Fibroblast of lung (primary cell): ENCODE measurements at regions not wholly inside any gene's neighbourhood (a gene's known extent, or its start where the extent isn't known, plus 50 kb on each side); places are given as distances from the start of the nearest gene placed in this dataset.

ENCODE experiments used
- DNase-seq, 2 donors: peaks; one replicate each; pipeline versions ENCODE4 v3.0.0 to v3.0.0-alpha.2; 2010; ENCODE audit warnings: low read depth in 2 of 2
- H2AFZ ChIP-seq: 2 replicates; pipeline ENCODE4 v1.5.1; 2012; ENCODE audit warnings: low read length, control low read depth, inconsistent platforms
- H3K27ac ChIP-seq: 2 replicates; pipeline ENCODE4 v1.5.1; 2011; ENCODE audit warnings: low read length, control low read depth; ENCODE audit not compliant: insufficient read depth
- H3K27me3 ChIP-seq: 2 replicates; pipeline ENCODE4 v1.5.1; 2011; ENCODE audit warnings: mild to moderate bottlenecking, low read length; ENCODE audit not compliant: control insufficient read depth, insufficient read depth
- H3K36me3 ChIP-seq: 2 replicates; pipeline ENCODE4 v1.5.1; 2011; ENCODE audit warnings: low read length; ENCODE audit not compliant: control insufficient read depth, insufficient read depth
- H3K4me1 ChIP-seq: 2 replicates; pipeline ENCODE4 v1.5.1; 2011; ENCODE audit warnings: low read length; ENCODE audit not compliant: control insufficient read depth, insufficient read depth; ENCODE audit errors: extremely low read depth
- H3K4me2 ChIP-seq: 2 replicates; pipeline ENCODE4 v1.5.1; 2011; ENCODE audit warnings: low read length, control low read depth; ENCODE audit not compliant: insufficient read depth; ENCODE audit errors: extremely low read depth
- H3K4me3 ChIP-seq, 4 experiments: fragments of 200-600 bp in 1 of 4; sonication (generic) in 1 of 4; replicated peaks in 1 of 4; 2 replicates each; pipeline ENCODE4 v1.5.1; 2011 to 2016; ENCODE audit warnings: low read length in 4 of 4, low read depth in 3 of 4, mild to moderate bottlenecking in 3 of 4, control low read depth in 2 of 4, inconsistent platforms in 1 of 4, mixed read lengths in 1 of 4; ENCODE audit not compliant: insufficient read depth in 1 of 4; ENCODE audit errors: control extremely low read depth in 1 of 4
- H3K79me2 ChIP-seq: 2 replicates; pipeline ENCODE4 v1.5.1; 2012; ENCODE audit warnings: mild to moderate bottlenecking, low read length, inconsistent platforms; ENCODE audit not compliant: control insufficient read depth, insufficient read depth
- H3K9ac ChIP-seq: 2 replicates; pipeline ENCODE4 v1.5.1; 2011; ENCODE audit warnings: mild to moderate bottlenecking, low read length, control low read depth; ENCODE audit not compliant: insufficient read depth
- H3K9me3 ChIP-seq: 2 replicates; pipeline ENCODE4 v1.5.1; 2012; ENCODE audit warnings: low read depth, low read length; ENCODE audit not compliant: control insufficient read depth, insufficient read depth
- H4K20me1 ChIP-seq: 2 replicates; pipeline ENCODE4 v1.5.1; 2011; ENCODE audit warnings: low read length; ENCODE audit not compliant: control insufficient read depth, insufficient read depth; ENCODE audit errors: extremely low read depth
- CTCF ChIP-seq, 2 donors: IDR thresholded peaks in 1 of 2; conservative IDR thresholded peaks in 1 of 2; 1 replicate in 1 of 2; 2 replicates in 1 of 2; pipeline ENCODE4 v1.5.1; 2011 to 2012; ENCODE audit warnings: low read length in 2 of 2, control low read depth in 1 of 2, inconsistent platforms in 1 of 2, low read depth in 1 of 2, mild to moderate bottlenecking in 1 of 2
- EZH2 ChIP-seq: IDR thresholded peaks from 2 replicates; pipeline ENCODE4 v1.5.1; 2012; ENCODE audit warnings: low read length, control low read depth, mild to moderate bottlenecking; ENCODE audit errors: missing control alignments

DNA sequence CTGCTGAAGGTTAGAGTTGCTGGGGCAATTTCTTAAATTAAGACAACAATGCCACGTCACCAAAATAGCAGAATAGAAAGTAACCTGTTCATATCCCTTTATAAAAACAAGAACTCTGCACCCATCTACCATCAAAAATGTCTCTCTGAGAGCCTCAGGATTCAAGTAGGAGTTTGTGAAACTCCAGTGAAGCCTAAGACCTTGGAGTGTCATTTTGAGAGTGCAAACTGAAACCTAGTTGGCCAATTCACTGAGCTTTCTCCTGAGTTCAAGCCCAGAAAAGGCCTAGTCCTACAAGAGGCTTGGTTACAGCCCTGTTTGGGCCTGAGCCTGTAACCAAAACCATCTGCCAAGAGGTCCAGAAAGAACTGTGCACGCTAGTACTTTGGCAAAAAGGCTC lies 335.1 kb downstream of the EFHB start:
- TF ChIP-seq CTCF (conservative IDR thresholded peaks at IDR 0.05 in 1 of 2, IDR thresholded peaks at IDR 0.05 in 1 of 2; ENCODE audit: low read depth in 1 of 2, low read length in 2 of 2) (no peak), EZH2 (no peak)
- H4K20me1 ChIP-seq: no peaks in the 10 kb centered on the region

DNA sequence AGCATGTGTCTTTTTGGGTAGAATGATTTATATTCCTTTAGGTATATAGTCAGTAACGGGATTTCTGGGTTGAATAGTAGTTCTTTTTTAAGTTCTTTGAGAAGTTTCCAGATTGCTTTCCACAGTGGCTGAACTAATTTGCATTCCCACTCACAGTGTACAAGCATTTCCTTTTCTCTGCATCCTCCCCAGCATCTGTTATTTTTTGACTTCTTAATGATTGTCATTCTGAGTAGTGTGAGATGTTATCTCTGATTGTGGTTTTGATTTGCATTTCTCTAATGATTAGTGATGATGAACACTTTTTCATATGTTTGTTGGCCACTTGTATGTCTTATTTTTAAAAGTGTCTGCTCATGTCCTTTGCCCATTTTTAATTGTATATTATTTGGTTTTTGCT lies 337.6 kb downstream of the EFHB start:
- no peak overlapping the region for H3K27ac ChIP-seq
- no peaks in the 10 kb centered on the region for H4K20me1 ChIP-seq
- TF ChIP-seq CTCF (conservative IDR thresholded peaks at IDR 0.05 in 1 of 2, IDR thresholded peaks at IDR 0.05 in 1 of 2; ENCODE audit: low read depth in 1 of 2, low read length in 2 of 2) (no peak), EZH2 (no peak)
- no peaks in the 10 kb centered on the region for H3K4me1 ChIP-seq
- no peak for DNase-seq
- H3K4me2 ChIP-seq: no peak overlapping the region
- no peak overlapping the region for H2AFZ ChIP-seq
- H3K4me3 ChIP-seq: no peak overlapping the region
- H3K36me3 ChIP-seq: no peaks in the 10 kb centered on the region
- H3K79me2 ChIP-seq: no peaks in the 10 kb centered on the region
- no peak overlapping the region for H3K9ac ChIP-seq
- H3K9me3 ChIP-seq: no peaks in the 10 kb centered on the region
- H3K27me3 ChIP-seq: no peaks in the 10 kb centered on the region

More for the DNA sequence above, 335.1 kb downstream of the EFHB start:
- H2AFZ ChIP-seq: no peak overlapping the region
- no peak overlapping the region for H3K9ac ChIP-seq
- no peak for DNase-seq
- no peaks in the 10 kb centered on the region for H3K36me3 ChIP-seq
- H3K27ac ChIP-seq: no peak overlapping the region
- H3K9me3 ChIP-seq: no peaks in the 10 kb centered on the region
- H3K4me3 ChIP-seq: no peak overlapping the region
- H3K4me1 ChIP-seq: no peaks in the 10 kb centered on the region
- H3K79me2 ChIP-seq: no peaks in the 10 kb centered on the region
- no peak overlapping the region for H3K4me2 ChIP-seq
- H3K27me3 ChIP-seq: no peaks in the 10 kb centered on the region

- H4K20me1 ChIP-seq: no peaks in the 10 kb centered on the region
- H3K36me3 ChIP-seq: no peaks in the 10 kb centered on the region
- H3K9ac ChIP-seq: no peak overlapping the region
- H3K79me2 ChIP-seq: no peaks in the 10 kb centered on the region
- no peak for DNase-seq
- no peak overlapping the region for H2AFZ ChIP-seq
- H3K4me2 ChIP-seq: no peak overlapping the region
- H3K9me3 ChIP-seq: no peaks in the 10 kb centered on the region
- no peak overlapping the region for H3K27ac ChIP-seq
- no peaks in the 10 kb centered on the region for H3K27me3 ChIP-seq
- H3K4me3 ChIP-seq: no peak overlapping the region
- H3K4me1 ChIP-seq: no peaks in the 10 kb centered on the region
- TF ChIP-seq CTCF (conservative IDR thresholded peaks at IDR 0.05 in 1 of 2, IDR thresholded peaks at IDR 0.05 in 1 of 2; ENCODE audit: low read depth in 1 of 2, low read length in 2 of 2) (no peak), EZH2 (no peak)
These were observed 338.1 kb downstream of the EFHB start for GRCh38 chr3:19595884-19596283.
